K562 (cell line): ENCODE measurements at regions not wholly inside any gene's neighbourhood (a gene's known extent, or its start where the extent isn't known, plus 50 kb on each side); places are given as distances from the start of the nearest gene placed in this dataset.

Experiments used
- CREB3L1 ChIP-seq: fragments of 450-650 bp; IDR thresholded peaks from 2 replicates; pipeline ENCODE4 v1.6.1; 2014; ENCODE audit warnings: low read depth, mild to moderate bottlenecking, moderate library complexity, borderline replicate concordance
- EZH2 ChIP-seq: IDR thresholded peaks from 2 replicates; pipeline ENCODE4 v1.6.1; 2012; ENCODE audit warnings: low read depth, mild to moderate bottlenecking, inconsistent platforms, low read length, borderline replicate concordance
- FOXK1 ChIP-seq: sonication (generic); formaldehyde crosslinking; IDR thresholded peaks from 2 replicates; pipeline ENCODE4 v1.8.0; 2022; ENCODE audit warnings: missing genetic modification reagents, mild to moderate bottlenecking, borderline replicate concordance
- MAFK ChIP-seq: IDR thresholded peaks from 2 replicates; pipeline ENCODE4 v1.6.1; 2011; ENCODE audit warnings: low read length, improper control_type of control experiment
- MYBL2 ChIP-seq, 2 experiments: fragments of 450-650 bp in 1 of 2; sonication (generic) in 1 of 2; formaldehyde crosslinking in 1 of 2; IDR thresholded peaks; 2 replicates each; pipeline versions ENCODE4 v1.6.1 to v1.8.1; 2017 to 2022; ENCODE audit warnings: borderline replicate concordance in 1 of 2, inconsistent platforms in 1 of 2, low read depth in 1 of 2, mild to moderate bottlenecking in 1 of 2, missing genetic modification reagents in 1 of 2, moderate library complexity in 1 of 2
- PRPF4 ChIP-seq: fragments of 200-400 bp; formaldehyde crosslinking; IDR thresholded peaks from one replicate; pipeline ENCODE4 v1.6.1; 2017; ENCODE audit warnings: low read length, low read depth, mild to moderate bottlenecking; ENCODE audit not compliant: insufficient read depth, poor library complexity, severe bottlenecking
- RFX5 ChIP-seq: IDR thresholded peaks from 2 replicates; pipeline ENCODE4 v1.6.1; 2011; ENCODE audit warnings: low read depth, mild to moderate bottlenecking, improper control_type of control experiment, low read length
- SAFB2 ChIP-seq: fragments of 200-400 bp; formaldehyde crosslinking; IDR thresholded peaks from 2 replicates; pipeline ENCODE4 v1.6.1; 2018; ENCODE audit warnings: borderline replicate concordance, low read length, low read depth, moderate library complexity; ENCODE audit not compliant: severe bottlenecking
- TAF1 ChIP-seq: IDR thresholded peaks from 2 replicates; pipeline ENCODE4 v1.6.1; 2011; ENCODE audit warnings: mild to moderate bottlenecking, low read length, moderate library complexity; ENCODE audit not compliant: insufficient read depth, control insufficient read depth, severe bottlenecking; ENCODE audit errors: extremely low read depth
- ZKSCAN1 ChIP-seq: fragments of 150-350 bp; IDR thresholded peaks from 2 replicates; pipeline ENCODE4 v1.6.1; 2016; ENCODE audit warnings: low read depth, low read length
- ZNF263 ChIP-seq: sonication (generic); formaldehyde crosslinking; IDR thresholded peaks from 2 replicates; pipeline ENCODE4 v1.8.0; 2022; ENCODE audit warnings: mild to moderate bottlenecking, missing genetic modification reagents, borderline replicate concordance
- ZNF75A ChIP-seq: fragments of 450-650 bp; formaldehyde crosslinking; IDR thresholded peaks from 2 replicates; pipeline ENCODE4 v1.4.0; 2020; ENCODE audit warnings: mild to moderate bottlenecking
- TF ChIP-seq, protein P1 (sequence below), 3 experiments: IDR thresholded peaks in 2 of 3; conservative IDR thresholded peaks in 1 of 3; 2 replicates each; pipeline ENCODE4 v1.5.1; 2011 to 2012; ENCODE audit warnings: low read length in 3 of 3, mild to moderate bottlenecking in 3 of 3, control low read depth in 2 of 3, improper control_type of control experiment in 1 of 3, inconsistent platforms in 1 of 3, low read depth in 1 of 3, mixed read lengths in 1 of 3, moderate library complexity in 1 of 3; ENCODE audit not compliant: insufficient read depth in 2 of 3

- TF ChIP-seq ZKSCAN1: no peak
- no peak for TF ChIP-seq EZH2
- no peak for TF ChIP-seq SAFB2
- TF ChIP-seq ZNF75A (CRISPR knock-in tag): no peak
- no peak for TF ChIP-seq ZNF263 (CRISPR knock-in tag)
- no peak for TF ChIP-seq CREB3L1
- TF ChIP-seq PRPF4: no peak
- no peak for TF ChIP-seq MYBL2 (IDR thresholded peaks at IDR 0.05; ENCODE audit: low read depth)
- no peak for TF ChIP-seq MYBL2 (CRISPR knock-in tag; IDR thresholded peaks at IDR 0.05; ENCODE audit: borderline replicate concordance)
- TF ChIP-seq MAFK: no peak
- TF ChIP-seq RFX5: no peak
- no peak for TF ChIP-seq FOXK1 (CRISPR knock-in tag)
- TF ChIP-seq, protein P1, sequence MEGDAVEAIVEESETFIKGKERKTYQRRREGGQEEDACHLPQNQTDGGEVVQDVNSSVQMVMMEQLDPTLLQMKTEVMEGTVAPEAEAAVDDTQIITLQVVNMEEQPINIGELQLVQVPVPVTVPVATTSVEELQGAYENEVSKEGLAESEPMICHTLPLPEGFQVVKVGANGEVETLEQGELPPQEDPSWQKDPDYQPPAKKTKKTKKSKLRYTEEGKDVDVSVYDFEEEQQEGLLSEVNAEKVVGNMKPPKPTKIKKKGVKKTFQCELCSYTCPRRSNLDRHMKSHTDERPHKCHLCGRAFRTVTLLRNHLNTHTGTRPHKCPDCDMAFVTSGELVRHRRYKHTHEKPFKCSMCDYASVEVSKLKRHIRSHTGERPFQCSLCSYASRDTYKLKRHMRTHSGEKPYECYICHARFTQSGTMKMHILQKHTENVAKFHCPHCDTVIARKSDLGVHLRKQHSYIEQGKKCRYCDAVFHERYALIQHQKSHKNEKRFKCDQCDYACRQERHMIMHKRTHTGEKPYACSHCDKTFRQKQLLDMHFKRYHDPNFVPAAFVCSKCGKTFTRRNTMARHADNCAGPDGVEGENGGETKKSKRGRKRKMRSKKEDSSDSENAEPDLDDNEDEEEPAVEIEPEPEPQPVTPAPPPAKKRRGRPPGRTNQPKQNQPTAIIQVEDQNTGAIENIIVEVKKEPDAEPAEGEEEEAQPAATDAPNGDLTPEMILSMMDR (IDR thresholded peaks at IDR 0.05 in 2 of 3, conservative IDR thresholded peaks at IDR 0.05 in 1 of 3; ENCODE audit: insufficient read depth in 2 of 3, low read depth in 1 of 3, low read length in 3 of 3): no peak
- no peak for TF ChIP-seq TAF1
Measured at GRCh38 chr3:194957743-194958240, 272.1 kb downstream of the FAM43A start.
